ENCODE measurements at regions not wholly inside any gene's neighbourhood (a gene's known extent, or its start where the extent isn't known, plus 50 kb on each side); places are given as distances from the start of the nearest gene placed in this dataset.

GRCh38 chr12:72093424-72093823 is 154.8 kb downstream of the TPH2 start:
- CTCF ChIA-PET: interaction anchor here (1.1 kb wide), 1 partner anchor 12 kb away, joined by 3 read pairs; no protein-coding TSS in a partner anchor
- no peaks in the 10 kb centered on the region for H3K36me3 ChIP-seq (ENCODE audit: control insufficient read depth in 2 of 2, insufficient read depth in 2 of 2, low read length in 1 of 2)
- no peak for DNase-seq (ENCODE audit: low read depth, low spot score)
- no peak overlapping the region for H3K4me2 ChIP-seq (ENCODE audit: control insufficient read depth, insufficient read depth)
- H3K27ac ChIP-seq (ENCODE audit: control insufficient read depth, insufficient read depth): no peak overlapping the region
- H4K20me1 ChIP-seq (ENCODE audit: control insufficient read depth, insufficient read depth): no peaks in the 10 kb centered on the region
- WGBS (ENCODE audit: insufficient coverage, insufficient replicate concordance, low lambda C conversion rate, missing lambda C conversion rate): 26% methylated on average over 2 of the region's 2 CpGs
- ATAC-seq: no peak
- RAD21 ChIA-PET (ENCODE audit: unreplicated experiment): no interaction called here
- FAIRE-seq: no peak
- in situ Hi-C loops (cut with MboI) (no loop called here), intact Hi-C loops (cut with micrococcal nuclease; ENCODE audit: unreplicated experiment) (no loop called here)
- H3K4me3 ChIP-seq: no peak overlapping the region
- no peaks in the 10 kb centered on the region for H3K4me1 ChIP-seq (ENCODE audit: control insufficient read depth, insufficient read depth, low read length)
- POLR2A ChIA-PET: no interaction called here
- no peak overlapping the region for H2AFZ ChIP-seq (ENCODE audit: control insufficient read depth, low read depth, low read length)
- H3K79me2 ChIP-seq (ENCODE audit: control insufficient read depth, insufficient read depth, low read length): no peaks in the 10 kb centered on the region
- H3K9me3 ChIP-seq (replicated peaks; ENCODE audit: control insufficient read depth, insufficient read depth, low read length): no peaks in the 10 kb centered on the region
- SMC1A ChIA-PET (ENCODE audit: uncharacterized antibody, unreplicated experiment): interaction anchor here (0.9 kb wide), 2 partner anchors 8 to 104 kb away, joined by 3 read pairs; no protein-coding TSS in a partner anchor
- H3K27me3 ChIP-seq (replicated peaks in 1 of 2; ENCODE audit: control insufficient read depth in 2 of 2, insufficient read depth in 2 of 2, low read length in 1 of 2): no peaks in the 10 kb centered on the region
- H3K9ac ChIP-seq (ENCODE audit: control insufficient read depth, insufficient read depth, low read length): no peak overlapping the region
- no TSS peak for BruUV-seq (replicated peaks)
- TF ChIP-seq ESRRA (IDR thresholded peaks at IDR 0.05; ENCODE audit: low read length) (no peak), ZBTB4 (CRISPR knock-in tag; IDR thresholded peaks at IDR 0.05) (no peak), SMARCA5 (IDR thresholded peaks at IDR 0.05) (no peak), ZBTB11 (CRISPR knock-in tag; IDR thresholded peaks at IDR 0.05) (no peak), ZBED1 (IDR thresholded peaks at IDR 0.05; ENCODE audit: borderline replicate concordance) (no peak), FOXK2 (IDR thresholded peaks at IDR 0.05) (no peak), ZNF24 (IDR thresholded peaks at IDR 0.05) (no peak), NFYB (IDR thresholded peaks at IDR 0.05; ENCODE audit: insufficient read depth, low read depth, low read length) (no peak), PKNOX1 (IDR thresholded peaks at IDR 0.05) (no peak), ZSCAN29 (IDR thresholded peaks at IDR 0.05) (no peak), STAT3 (IDR thresholded peaks at IDR 0.05; ENCODE audit: low read depth, low read length) (no peak), POLR2AphosphoS5 (IDR thresholded peaks at IDR 0.05; ENCODE audit: low read length) (no peak), EGR1 (IDR thresholded peaks at IDR 0.05; ENCODE audit: borderline replicate concordance in 1 of 2, low read depth in 2 of 2, low read length in 2 of 2) (no peak)

All from GM12878 (cell line).